HCT116 (cell line): ENCODE measurements at regions not wholly inside any gene's neighbourhood (a gene's known extent, or its start where the extent isn't known, plus 50 kb on each side); places are given as distances from the start of the nearest gene placed in this dataset.

Experiments
- ATAC-seq: fragments of 200-7000 bp; cut with Tn5 transposase; 2 replicates; pipeline ENCODE4 v1.9.1; 2020; ENCODE audit warnings: mild to moderate bottlenecking, moderate library complexity
- BruUV-seq: library from RNA; stranded (reverse); fragments of 400-500 nt; replicated peaks from 2 replicates; lab custom pipeline; 2021; lab: Mats Ljungman, UMichigan
- CTCF ChIA-PET: fragments of 300-600 bp; sonication (Branson Sonifier 250); formaldehyde crosslinking; loops from one replicate; lab custom pipeline; 2021; ENCODE audit warnings: antibody characterized with exemption; lab: Charles Lee
- POLR2A ChIA-PET: fragments of 300-600, 350-600 bp; sonication (Branson Sonifier 250); formaldehyde crosslinking; loops from one replicate; lab custom pipeline; 2021; ENCODE audit warnings: antibody characterized with exemption; lab: Charles Lee
- RAD21 ChIA-PET, 2 experiments: fragments of 300-600 bp; sonication (Branson Sonifier 250); formaldehyde crosslinking; loops; one replicate each; lab custom pipeline; 2023; ENCODE audit warnings: low total read pairs in 2 of 2; ENCODE audit not compliant: uncharacterized antibody in 2 of 2, unreplicated experiment in 2 of 2, low non-redundant PET in 1 of 2; lab: Charles Lee
- DNase-seq: peaks from one replicate; pipeline ENCODE4 v3.0.0-alpha.2; 2010; ENCODE audit warnings: low read depth, low spot score
- H2AFZ ChIP-seq: fragments of 200-600 bp; shearing (Covaris generic), sonication (generic); 2 replicates; pipeline ENCODE4 v1.6.1; 2017; ENCODE audit warnings: low read depth, mixed run types, mixed read lengths, antibody characterized with exemption, low read length; ENCODE audit not compliant: poor library complexity, severe bottlenecking
- H3K27ac ChIP-seq: 2 replicates; pipeline ENCODE4 v1.5.1; 2012; ENCODE audit warnings: low read depth, low read length
- H3K27me3 ChIP-seq: fragments of 200-600 bp; sonication (generic); 2 replicates; pipeline ENCODE4 v1.6.1; 2016; ENCODE audit warnings: mixed run types, low read length, mixed read lengths; ENCODE audit not compliant: insufficient read depth
- H3K36me3 ChIP-seq, 2 experiments: fragments of 200-500 bp in 1 of 2; fragments of 200-600 bp in 1 of 2; sonication (Bioruptor generic) in 1 of 2; sonication (generic) in 1 of 2; 2 replicates each; pipeline versions ENCODE4 v1.5.1 to v1.6.1; 2014 to 2016; ENCODE audit warnings: low read length in 2 of 2, inconsistent platforms in 1 of 2, mixed read lengths in 1 of 2, mixed run types in 1 of 2; ENCODE audit not compliant: insufficient read depth in 2 of 2, control insufficient read depth in 1 of 2
- H3K4me1 ChIP-seq, 2 experiments: fragments of 200-600 bp in 1 of 2; sonication (generic) in 1 of 2; 2 replicates each; pipeline versions ENCODE4 v1.5.1 to v1.6.1; 2012 to 2017; ENCODE audit warnings: low read length in 2 of 2, inconsistent platforms in 1 of 2, mild to moderate bottlenecking in 1 of 2, mixed read lengths in 1 of 2, mixed run types in 1 of 2, moderate library complexity in 1 of 2; ENCODE audit not compliant: insufficient read depth in 2 of 2, control insufficient read depth in 1 of 2
- H3K4me2 ChIP-seq: fragments of 200-600 bp; sonication (generic); 2 replicates; pipeline ENCODE4 v1.6.1; 2017; ENCODE audit warnings: mixed run types, low read length, mixed read lengths
- H3K4me3 ChIP-seq, 2 experiments: fragments of 200-600 bp in 1 of 2; sonication (generic) in 1 of 2; replicated peaks in 1 of 2; 2 replicates each; pipeline ENCODE4 v1.5.1; 2011 to 2016; ENCODE audit warnings: low read length in 2 of 2, control low read depth in 1 of 2, low read depth in 1 of 2, mild to moderate bottlenecking in 1 of 2, mixed read lengths in 1 of 2, mixed run types in 1 of 2
- H3K79me2 ChIP-seq: fragments of 200-600 bp; sonication (generic); 2 replicates; pipeline ENCODE4 v1.6.1; 2017; ENCODE audit warnings: mild to moderate bottlenecking, mixed run types, low read length, moderate library complexity, mixed read lengths; ENCODE audit not compliant: insufficient read depth
- H3K9ac ChIP-seq: fragments of 200-600 bp; sonication (generic); 2 replicates; pipeline ENCODE4 v1.6.1; 2016; ENCODE audit warnings: low read length, mixed read lengths
- H3K9me2 ChIP-seq: fragments of 200-600 bp; sonication (generic), shearing (Covaris generic); 2 replicates; pipeline ENCODE4 v1.6.1; 2017; ENCODE audit warnings: mixed run types, mild to moderate bottlenecking, moderate library complexity; ENCODE audit not compliant: insufficient read depth
- H3K9me3 ChIP-seq, 2 experiments: fragments of 200-500 bp in 1 of 2; fragments of 200-600 bp in 1 of 2; sonication (Bioruptor generic) in 1 of 2; sonication (generic) in 1 of 2; 2 replicates each; pipeline ENCODE4 v1.6.1; 2014 to 2017; ENCODE audit warnings: low read length in 2 of 2, mixed read lengths in 2 of 2, inconsistent platforms in 1 of 2, low read depth in 1 of 2, mild to moderate bottlenecking in 1 of 2, mixed run types in 1 of 2, moderate library complexity in 1 of 2; ENCODE audit not compliant: control insufficient read depth in 1 of 2, insufficient read depth in 1 of 2
- H4K20me1 ChIP-seq: fragments of 200-600 bp; sonication (generic), shearing (Covaris generic); 2 replicates; pipeline ENCODE4 v1.6.1; 2017; ENCODE audit warnings: mixed run types, mild to moderate bottlenecking, moderate library complexity; ENCODE audit not compliant: insufficient read depth
- ATF3 ChIP-seq: IDR thresholded peaks from 2 replicates; pipeline ENCODE4 v1.6.1; 2012
- CBX3 ChIP-seq: IDR thresholded peaks from 2 replicates; pipeline ENCODE4 v1.6.1; 2012; ENCODE audit warnings: low read depth
- CEBPB ChIP-seq: IDR thresholded peaks from 2 replicates; pipeline ENCODE4 v1.6.1; 2012; ENCODE audit warnings: low read depth
- CTCF ChIP-seq, 3 experiments: fragments of 200-600 bp in 1 of 3; sonication (generic) in 1 of 3; IDR thresholded peaks in 2 of 3; conservative IDR thresholded peaks in 1 of 3; 2 replicates each; pipeline ENCODE4 v1.5.1; 2012 to 2017; ENCODE audit warnings: low read depth in 2 of 3, low read length in 2 of 3, antibody characterized with exemption in 1 of 3, borderline replicate concordance in 1 of 3, control low read depth in 1 of 3, mild to moderate bottlenecking in 1 of 3, mixed read lengths in 1 of 3, mixed run types in 1 of 3, moderate library complexity in 1 of 3; ENCODE audit not compliant: insufficient read depth in 1 of 3
- ELF1 ChIP-seq: IDR thresholded peaks from 2 replicates; pipeline ENCODE4 v1.6.1; 2012; ENCODE audit warnings: low read depth, borderline replicate concordance
- EZH2phosphoT487 ChIP-seq: fragments of 200-600 bp; IDR thresholded peaks from 2 replicates; pipeline ENCODE4 v1.6.1; 2018; ENCODE audit warnings: antibody characterized with exemption, borderline replicate concordance
- FOSL1 ChIP-seq: IDR thresholded peaks from 2 replicates; pipeline ENCODE4 v1.6.1; 2012; ENCODE audit warnings: low read depth
- JUND ChIP-seq: IDR thresholded peaks from 2 replicates; pipeline ENCODE4 v1.6.1; 2012
- POLR2AphosphoS5 ChIP-seq: IDR thresholded peaks from 2 replicates; pipeline ENCODE4 v1.6.1; 2011; ENCODE audit warnings: mild to moderate bottlenecking, low read depth, low read length, moderate library complexity
- RAD21 ChIP-seq: IDR thresholded peaks from 2 replicates; pipeline ENCODE4 v1.6.1; 2012; ENCODE audit warnings: low read depth, mild to moderate bottlenecking
- SP1 ChIP-seq: IDR thresholded peaks from 2 replicates; pipeline ENCODE4 v1.6.1; 2012; ENCODE audit warnings: low read depth
- SRF ChIP-seq: IDR thresholded peaks from 2 replicates; pipeline ENCODE4 v1.6.1; 2012; ENCODE audit warnings: low read depth
- YY1 ChIP-seq: IDR thresholded peaks from 2 replicates; pipeline ENCODE4 v1.6.1; 2011; ENCODE audit warnings: low read length, low read depth, moderate library complexity, mild to moderate bottlenecking; ENCODE audit not compliant: insufficient replicate concordance; ENCODE audit errors: extremely low read depth
- ZFX ChIP-seq: fragments of 450-650 bp; IDR thresholded peaks from 2 replicates; pipeline ENCODE4 v1.6.1; 2017
- ZNF274 ChIP-seq: fragments of 200-500 bp; sonication (Bioruptor generic); IDR thresholded peaks from 2 replicates; pipeline ENCODE4 v1.6.1; 2014; ENCODE audit warnings: mild to moderate bottlenecking, low read depth, low read length, inconsistent platforms
- intact Hi-C: fragments of 100-400 bp; cut with micrococcal nuclease; formaldehyde crosslinking; loops from 2 replicates; pipeline ENCODE4 v1.10.0; 2022

GRCh38 chr10:85491652-85492051 is 874.9 kb downstream of the GRID1 start:
- H3K4me3 ChIP-seq, result no peak overlapping the region
- POLR2A ChIA-PET, result no interaction called here
- no peak overlapping the region for H3K4me2 ChIP-seq
- RAD21 ChIA-PET, result no interaction called here
- BruUV-seq, result no TSS peak
- no peaks in the 10 kb centered on the region for H3K4me1 ChIP-seq
- no peak overlapping the region for H2AFZ ChIP-seq
- H3K27ac ChIP-seq, result no peak overlapping the region
- H3K36me3 ChIP-seq, result no peaks in the 10 kb centered on the region
- H3K9me2 ChIP-seq, result no peaks in the 10 kb centered on the region
- no peaks in the 10 kb centered on the region for H3K9me3 ChIP-seq
- H3K79me2 ChIP-seq, result no peaks in the 10 kb centered on the region
- H3K9ac ChIP-seq, result no peak overlapping the region
- H3K27me3 ChIP-seq, result peaks cover 33% of the 10 kb centered on the region; the same call in 1 of the 2 replicates
- CTCF ChIA-PET, result no interaction called here
- TF ChIP-seq JUND, result no peak
- TF ChIP-seq ZNF274, result no peak
- TF ChIP-seq RAD21, result no peak
- no peak for TF ChIP-seq FOSL1
- no peak for TF ChIP-seq SP1
- TF ChIP-seq SRF, result no peak
- TF ChIP-seq CEBPB, result no peak
- TF ChIP-seq ZFX, result no peak
- TF ChIP-seq CBX3, result no peak
- no peak for TF ChIP-seq ELF1
- TF ChIP-seq EZH2phosphoT487, result no peak
- TF ChIP-seq ATF3, result no peak
- TF ChIP-seq YY1, result no peak
- no peak for TF ChIP-seq CTCF (IDR thresholded peaks at IDR 0.05 in 2 of 3, conservative IDR thresholded peaks at IDR 0.05 in 1 of 3; ENCODE audit: borderline replicate concordance in 1 of 3, insufficient read depth in 1 of 3, low read depth in 2 of 3, low read length in 2 of 3)
- no peak for TF ChIP-seq POLR2AphosphoS5
- H4K20me1 ChIP-seq, result no peaks in the 10 kb centered on the region
- DNase-seq (no peak), ATAC-seq (no peak)
- intact Hi-C loops, result no loop called here
